GM12872 (cell line): ENCODE measurements at regions not wholly inside any gene's neighbourhood (a gene's known extent, or its start where the extent isn't known, plus 50 kb on each side); places are given as distances from the start of the nearest gene placed in this dataset.

Experiments used
- TF ChIP-seq, protein P1 (sequence below): IDR thresholded peaks from 3 replicates; pipeline ENCODE4 v1.5.1; 2011; ENCODE audit warnings: low read depth, mild to moderate bottlenecking, low read length, moderate library complexity; ENCODE audit not compliant: insufficient read depth

DNA sequence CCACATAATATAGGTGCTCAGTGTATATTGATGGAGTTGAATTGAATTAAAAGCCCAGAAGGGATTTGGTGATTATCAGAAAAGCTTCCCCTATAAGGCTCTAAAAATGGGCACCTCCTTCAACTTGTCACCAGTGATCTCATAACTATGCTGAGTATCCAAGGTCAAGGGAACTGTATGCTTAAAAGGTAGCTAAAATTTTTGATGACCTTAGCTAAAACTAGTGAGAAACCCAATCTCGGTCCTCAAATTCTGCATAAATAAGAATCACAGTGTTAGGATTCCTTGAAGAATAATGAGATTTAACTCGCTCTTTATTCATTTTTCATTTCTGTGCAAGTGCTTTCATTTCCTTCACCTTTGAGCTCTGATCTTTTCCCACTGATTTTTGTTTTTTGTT is 87.7 kb upstream of the AP1S2 start:
- TF ChIP-seq, protein P1, sequence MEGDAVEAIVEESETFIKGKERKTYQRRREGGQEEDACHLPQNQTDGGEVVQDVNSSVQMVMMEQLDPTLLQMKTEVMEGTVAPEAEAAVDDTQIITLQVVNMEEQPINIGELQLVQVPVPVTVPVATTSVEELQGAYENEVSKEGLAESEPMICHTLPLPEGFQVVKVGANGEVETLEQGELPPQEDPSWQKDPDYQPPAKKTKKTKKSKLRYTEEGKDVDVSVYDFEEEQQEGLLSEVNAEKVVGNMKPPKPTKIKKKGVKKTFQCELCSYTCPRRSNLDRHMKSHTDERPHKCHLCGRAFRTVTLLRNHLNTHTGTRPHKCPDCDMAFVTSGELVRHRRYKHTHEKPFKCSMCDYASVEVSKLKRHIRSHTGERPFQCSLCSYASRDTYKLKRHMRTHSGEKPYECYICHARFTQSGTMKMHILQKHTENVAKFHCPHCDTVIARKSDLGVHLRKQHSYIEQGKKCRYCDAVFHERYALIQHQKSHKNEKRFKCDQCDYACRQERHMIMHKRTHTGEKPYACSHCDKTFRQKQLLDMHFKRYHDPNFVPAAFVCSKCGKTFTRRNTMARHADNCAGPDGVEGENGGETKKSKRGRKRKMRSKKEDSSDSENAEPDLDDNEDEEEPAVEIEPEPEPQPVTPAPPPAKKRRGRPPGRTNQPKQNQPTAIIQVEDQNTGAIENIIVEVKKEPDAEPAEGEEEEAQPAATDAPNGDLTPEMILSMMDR: no peak

DNA sequence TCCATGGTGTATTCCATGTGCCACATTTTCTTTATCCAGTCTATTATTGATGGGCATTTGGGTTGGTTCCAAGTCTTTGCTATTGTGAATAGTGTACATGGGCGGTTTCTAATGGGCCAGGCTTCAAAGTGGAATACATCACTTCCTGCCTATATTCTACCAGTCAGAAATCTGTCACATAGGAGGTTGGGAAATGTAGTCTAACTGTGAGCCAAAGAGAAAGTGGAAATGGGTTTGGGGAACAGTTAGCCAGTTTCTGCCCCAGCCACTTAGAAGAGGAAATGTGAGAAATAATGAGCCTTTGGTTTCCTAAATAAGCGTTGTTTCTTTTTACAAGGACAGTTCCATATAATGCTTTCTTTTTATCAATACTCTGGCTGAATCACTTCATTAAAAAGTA is 85.1 kb upstream of the AP1S2 start:
- TF ChIP-seq, protein P1: no peak

DNA sequence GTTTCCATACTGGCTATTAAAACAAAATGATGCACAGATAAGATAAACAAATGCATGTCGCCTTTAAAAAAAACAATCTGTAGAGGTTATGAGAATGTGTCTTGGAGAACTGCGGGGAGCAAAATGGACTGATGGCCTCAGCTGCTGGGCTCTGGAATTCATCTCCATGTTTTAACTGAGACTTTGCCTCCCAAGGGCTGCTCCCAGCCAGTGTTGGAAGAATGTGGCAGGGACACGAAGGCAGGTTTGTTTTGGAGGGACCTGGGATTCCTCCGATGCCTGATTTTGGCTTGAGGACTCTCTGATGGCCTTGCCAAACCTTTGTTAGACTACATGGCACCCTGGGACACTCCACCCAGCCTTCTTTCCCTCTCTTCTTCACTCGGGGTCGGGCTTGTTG is 83.5 kb upstream of the AP1S2 start:
- TF ChIP-seq, protein P1: no peak

DNA sequence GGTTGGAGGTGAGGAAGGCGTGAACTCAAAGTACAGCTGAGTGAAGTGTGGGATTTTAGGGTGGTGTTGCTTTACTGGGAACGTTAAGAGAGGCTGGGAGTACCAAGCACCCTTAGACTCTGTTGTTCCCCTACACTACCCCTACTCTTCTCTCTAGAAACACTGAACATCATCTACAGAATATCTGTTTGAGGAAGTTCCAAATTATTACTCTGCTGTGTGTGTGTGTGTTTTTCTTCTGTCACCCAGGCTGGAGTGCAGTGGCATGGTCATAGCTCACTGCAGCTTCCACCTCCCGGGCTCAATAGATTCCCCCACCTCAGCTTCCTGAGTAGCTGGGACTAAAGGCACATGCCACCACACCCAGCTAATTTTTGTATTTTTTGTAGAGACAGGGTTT is 76.7 kb upstream of the AP1S2 start:
- TF ChIP-seq, protein P1: no peak

DNA sequence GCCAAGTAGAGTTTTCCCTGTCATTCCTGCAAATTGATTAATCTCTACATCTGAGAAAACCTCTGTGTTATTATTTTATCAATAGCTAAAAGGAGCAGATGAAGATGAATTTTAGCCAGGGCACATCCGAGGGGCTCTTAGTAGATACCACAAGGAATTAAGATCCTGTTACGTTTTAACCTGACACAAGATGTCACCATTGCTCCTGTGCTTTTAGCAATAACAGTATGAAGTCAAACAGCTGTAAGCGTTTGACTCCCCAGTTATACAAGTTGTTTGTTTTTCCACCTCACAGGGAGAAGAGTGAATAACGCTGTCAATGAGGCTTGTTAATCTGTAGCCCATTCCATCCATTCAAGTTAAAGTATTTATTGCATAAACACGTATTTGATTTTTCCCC is 76.0 kb upstream of the AP1S2 start:
- TF ChIP-seq, protein P1: peak; percentile 40; the same call in 1 of the 3 replicates

DNA sequence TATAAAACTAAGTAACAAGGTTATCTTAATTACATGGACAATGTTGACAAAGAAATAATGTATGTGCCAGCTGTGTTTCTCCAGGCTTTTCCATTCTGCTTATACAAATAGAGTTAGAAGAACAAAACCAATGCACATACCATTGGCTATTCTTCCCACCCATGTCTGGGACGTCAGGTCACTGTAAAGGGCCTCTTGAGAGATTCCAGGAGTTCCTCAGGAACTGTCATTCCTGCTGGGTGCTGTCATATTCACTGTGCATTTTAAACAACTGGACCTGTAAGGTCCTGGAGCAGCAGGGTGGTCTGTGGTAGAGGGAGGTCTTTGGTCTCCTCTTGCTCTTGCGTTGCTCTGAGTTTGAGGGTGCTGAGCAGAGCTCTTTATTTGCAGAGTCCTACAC is 74.6 kb upstream of the AP1S2 start:
- TF ChIP-seq, protein P1: no peak

DNA sequence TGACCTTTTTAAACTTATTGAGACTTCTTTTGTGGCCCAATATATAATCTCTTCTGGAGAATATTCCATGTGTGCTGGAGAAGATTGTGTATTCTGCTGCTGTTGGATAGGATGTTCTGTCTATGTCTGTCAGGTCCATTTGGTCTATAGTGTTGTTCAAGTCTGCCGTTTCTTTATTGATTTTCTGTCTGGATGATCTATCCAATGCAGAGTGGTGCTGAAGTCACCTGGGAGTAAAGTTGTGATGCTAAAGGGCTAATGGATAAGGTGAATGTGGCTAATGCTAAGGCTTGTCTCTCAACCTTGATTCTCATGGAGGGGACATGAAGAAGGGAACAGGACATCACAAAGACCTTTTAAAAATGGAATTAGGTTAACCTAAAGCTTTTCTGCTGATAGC is 72.0 kb upstream of the AP1S2 start:
- TF ChIP-seq, protein P1: no peak

- TF ChIP-seq, protein P1: no peak
Measured at GRCh38 chrX:15918003-15918402, 63.4 kb upstream of the AP1S2 start.
